IMR-90 (cell line): ENCODE measurements at regions not wholly inside any gene's neighbourhood (a gene's known extent, or its start where the extent isn't known, plus 50 kb on each side); places are given as distances from the start of the nearest gene placed in this dataset.

Experiments
- ATAC-seq: fragments of 200-7000 bp; cut with Tn5 transposase; 2 replicates; pipeline ENCODE4 v1.9.1; 2020; ENCODE audit warnings: low read depth, mild to moderate bottlenecking, moderate library complexity
- BruUV-seq: library from RNA; stranded (reverse); fragments of 400-500 nt; replicated peaks from 2 replicates; lab custom pipeline; 2021; lab: Mats Ljungman, UMichigan
- CTCF ChIA-PET: fragments of 300-600 bp; formaldehyde crosslinking; extraction: SDS; loops from one replicate; lab custom pipeline; 2021; ENCODE audit warnings: antibody characterized with exemption; lab: Yijun Ruan, JAX
- POLR2A ChIA-PET: fragments of 300-600 bp; sonication (Branson Sonifier 250); formaldehyde crosslinking; loops from one replicate; lab custom pipeline; 2022; ENCODE audit warnings: antibody characterized with exemption; ENCODE audit not compliant: unreplicated experiment; lab: Charles Lee
- DNase-seq: peaks from one replicate; pipeline ENCODE4 v3.0.0; 2013
- H2AFZ ChIP-seq: replicated peaks from 2 replicates; pipeline ENCODE3; 2013; ENCODE audit warnings: low read length, mild to moderate bottlenecking; ENCODE audit not compliant: poor library complexity
- H2AK5ac ChIP-seq: 2 replicates; pipeline ENCODE4 v1.6.1; 2013; ENCODE audit warnings: low read depth, low read length, inconsistent platforms
- H2AK9ac ChIP-seq: replicated peaks from 2 replicates; pipeline ENCODE3; 2013; ENCODE audit warnings: mild to moderate bottlenecking, low read depth, low read length, moderate library complexity; ENCODE audit not compliant: poor library complexity
- H2BK120ac ChIP-seq: 2 replicates; pipeline ENCODE4 v1.6.1; 2013; ENCODE audit warnings: low read depth, low read length, inconsistent platforms
- H2BK15ac ChIP-seq: 3 replicates; pipeline ENCODE4 v1.6.1; 2013; ENCODE audit warnings: low read depth, low read length, inconsistent platforms
- H2BK20ac ChIP-seq: 2 replicates; pipeline ENCODE4 v1.6.1; 2013; ENCODE audit warnings: low read depth, mild to moderate bottlenecking, inconsistent platforms, low read length, moderate library complexity
- H2BK5ac ChIP-seq: 2 replicates; pipeline ENCODE4 v1.6.1; 2013; ENCODE audit warnings: mild to moderate bottlenecking, low read depth, low read length, inconsistent platforms; ENCODE audit not compliant: poor library complexity, severe bottlenecking
- H3K14ac ChIP-seq: replicated peaks from 2 replicates; pipeline ENCODE4 v1.6.1; 2013; ENCODE audit warnings: low read depth, low read length, inconsistent platforms
- H3K18ac ChIP-seq: 2 replicates; pipeline ENCODE4 v1.6.1; 2013; ENCODE audit warnings: low read depth, low read length, control low read depth
- H3K23ac ChIP-seq: 2 replicates; pipeline ENCODE4 v1.6.1; 2013; ENCODE audit warnings: low read depth, low read length, inconsistent platforms
- H3K27ac ChIP-seq: 2 replicates; pipeline ENCODE4 v1.5.1; 2013; ENCODE audit warnings: mild to moderate bottlenecking, control low read depth, low read length; ENCODE audit not compliant: insufficient read depth
- H3K27me3 ChIP-seq: 2 replicates; pipeline ENCODE4 v1.6.1; 2013; ENCODE audit warnings: low read length; ENCODE audit not compliant: control insufficient read depth, insufficient read depth
- H3K36me3 ChIP-seq: 2 replicates; pipeline ENCODE4 v1.6.1; 2013; ENCODE audit warnings: low read length, mixed read lengths; ENCODE audit not compliant: control insufficient read depth, insufficient read depth
- H3K4ac ChIP-seq: 2 replicates; pipeline ENCODE4 v1.6.1; 2013; ENCODE audit warnings: low read depth, low read length, inconsistent platforms
- H3K4me1 ChIP-seq: 2 replicates; pipeline ENCODE4 v1.6.1; 2013; ENCODE audit warnings: low read length, mixed read lengths; ENCODE audit not compliant: control insufficient read depth, insufficient read depth
- H3K4me2 ChIP-seq: 2 replicates; pipeline ENCODE4 v1.6.1; 2013; ENCODE audit warnings: low read depth, mild to moderate bottlenecking, control low read depth, low read length, moderate library complexity
- H3K4me3 ChIP-seq: 2 replicates; pipeline ENCODE4 v1.5.1; 2013; ENCODE audit warnings: low read depth, mild to moderate bottlenecking, control low read depth, low read length, moderate library complexity; ENCODE audit not compliant: insufficient read depth
- H3K56ac ChIP-seq: 2 replicates; pipeline ENCODE4 v1.6.1; 2013; ENCODE audit warnings: low read length, inconsistent platforms; ENCODE audit not compliant: insufficient read depth; ENCODE audit errors: extremely low read depth
- H3K79me1 ChIP-seq, 2 experiments: 2 replicates each; pipeline ENCODE4 v1.6.1; 2013; ENCODE audit warnings: low read length in 2 of 2, inconsistent platforms in 1 of 2, low read depth in 1 of 2
- H3K9ac ChIP-seq: 2 replicates; pipeline ENCODE4 v1.6.1; 2013; ENCODE audit warnings: low read depth, low read length, control low read depth
- H3K9me1 ChIP-seq: 2 replicates; pipeline ENCODE4 v1.6.1; 2013; ENCODE audit warnings: low read length, inconsistent platforms; ENCODE audit not compliant: insufficient read depth
- H3K9me3 ChIP-seq: 2 replicates; pipeline ENCODE4 v1.6.1; 2013; ENCODE audit warnings: low read length; ENCODE audit not compliant: control insufficient read depth, insufficient read depth
- H4K20me1 ChIP-seq: 2 replicates; pipeline ENCODE4 v1.6.1; 2013; ENCODE audit warnings: low read length, inconsistent platforms; ENCODE audit not compliant: insufficient read depth
- H4K5ac ChIP-seq: 2 replicates; pipeline ENCODE4 v1.6.1; 2013; ENCODE audit warnings: mild to moderate bottlenecking, low read depth, low read length, control low read depth
- H4K8ac ChIP-seq, 2 experiments: 2 replicates each; pipeline ENCODE4 v1.6.1; 2013; ENCODE audit warnings: low read depth in 2 of 2, low read length in 2 of 2, control low read depth in 1 of 2, inconsistent platforms in 1 of 2
- H4K91ac ChIP-seq: 2 replicates; pipeline ENCODE4 v1.6.1; 2013; ENCODE audit warnings: low read depth, low read length, inconsistent platforms; ENCODE audit not compliant: insufficient read depth
- BHLHE40 ChIP-seq: fragments of 150-350 bp; IDR thresholded peaks from 2 replicates; pipeline ENCODE4 v1.6.1; 2016; ENCODE audit warnings: mild to moderate bottlenecking, low read depth, low read length
- FOS ChIP-seq: fragments of 150-350 bp; IDR thresholded peaks from 2 replicates; pipeline ENCODE4 v1.6.1; 2016; ENCODE audit warnings: low read depth, low read length
- MAFK ChIP-seq: IDR thresholded peaks from 2 replicates; pipeline ENCODE4 v1.6.1; 2012; ENCODE audit warnings: low read depth, low read length, improper control_type of control experiment
- MAZ ChIP-seq: IDR thresholded peaks from 2 replicates; pipeline ENCODE4 v1.6.1; 2012; ENCODE audit warnings: low read depth, mild to moderate bottlenecking, low read length, improper control_type of control experiment, moderate library complexity, borderline replicate concordance
- SMC3 ChIP-seq: fragments of 150-350 bp; IDR thresholded peaks from 2 replicates; pipeline ENCODE4 v1.6.1; 2016; ENCODE audit warnings: low read depth, mild to moderate bottlenecking, antibody characterized with exemption, low read length, moderate library complexity
- WGBS, 2 experiments: methylation state at CpG; one replicate each; pipeline versions ENCODE4 v1.1.5 to v1.1.7; 2013; ENCODE audit warnings: missing lambda C conversion rate in 2 of 2; ENCODE audit not compliant: insufficient read length in 1 of 2; ENCODE audit errors: extremely low coverage in 2 of 2; 5-methylcytosine and 5-hydroxymethylcytosine counted together
- dilution Hi-C: fragments of 300-500 bp; cut with HindIII; formaldehyde crosslinking; loops from one replicate; pipeline ENCODE4 v1.14.3; 2018; ENCODE audit warnings: low sequenced_read_pairs; ENCODE audit not compliant: unreplicated experiment
- in situ Hi-C: fragments of 300-500 bp; cut with MboI; formaldehyde crosslinking; loops from 3 replicates; pipeline ENCODE4 v1.14.3; 2019; ENCODE audit warnings: low sequenced_read_pairs, inconsistent platforms, mixed read lengths
- intact Hi-C: fragments of 100-400 bp; cut with micrococcal nuclease; formaldehyde crosslinking; loops from 2 replicates; pipeline ENCODE4 v1.10.0; 2022
- TF ChIP-seq, protein P1 (sequence below): conservative IDR thresholded peaks from 2 replicates; pipeline ENCODE4 v1.5.1; 2012; ENCODE audit warnings: mild to moderate bottlenecking, low read depth, low read length, improper control_type of control experiment
- TF ChIP-seq, protein P2 (sequence below): fragments of 150-350 bp; IDR thresholded peaks from 2 replicates; pipeline ENCODE4 v1.6.1; 2017; ENCODE audit warnings: mild to moderate bottlenecking, antibody characterized with exemption, low read length, low read depth
- TF ChIP-seq, protein P3 (sequence below): fragments of 150-350 bp; IDR thresholded peaks from 2 replicates; pipeline ENCODE4 v1.6.1; 2016; ENCODE audit warnings: low read depth, mild to moderate bottlenecking, low read length, moderate library complexity, borderline replicate concordance

DNA sequence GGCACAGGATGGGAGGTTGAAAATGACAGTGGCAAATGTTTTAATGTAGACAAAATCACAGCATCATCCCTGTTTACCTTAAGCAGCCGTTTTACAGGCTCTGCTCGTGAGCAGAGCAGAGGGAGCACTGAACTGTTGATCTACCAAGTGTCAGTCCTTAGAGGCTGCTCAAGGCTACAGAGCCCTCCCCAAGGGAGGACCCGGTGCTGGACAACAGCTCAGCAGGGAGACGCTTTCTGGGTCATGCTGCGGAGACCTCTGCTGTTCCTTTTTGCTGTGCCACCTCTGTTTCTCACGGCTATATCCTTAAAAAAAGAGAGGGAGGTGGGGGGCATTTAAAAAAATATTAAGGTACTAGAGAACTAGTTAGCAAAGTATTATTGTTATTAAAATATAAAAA is 400.2 kb downstream of the GABRB3 start:
- Histone ChIP-seq H3K18ac (no peak overlapping the region), H4K91ac (no peak overlapping the region), H3K4ac (no peak overlapping the region), H3K14ac (no peak overlapping the region), H3K27me3 (no peaks in the 10 kb centered on the region), H3K4me1 (no peaks in the 10 kb centered on the region), H3K56ac (no peak overlapping the region), H2AFZ (no peak overlapping the region), H3K9me1 (no peaks in the 10 kb centered on the region), H2BK120ac (no peak overlapping the region), H4K20me1 (no peaks in the 10 kb centered on the region), H3K9ac (no peak overlapping the region), H2AK9ac (no peak overlapping the region), H2BK5ac (no peak overlapping the region), H4K8ac (no peak overlapping the region), H2AK5ac (no peak overlapping the region), H2BK20ac (no peak overlapping the region), H3K4me2 (no peak overlapping the region), H4K5ac (no peak overlapping the region), H3K4me3 (no peak overlapping the region), H3K36me3 (no peaks in the 10 kb centered on the region), H3K9me3 (peaks cover 14% of the 10 kb centered on the region), H3K27ac (no peak overlapping the region), H2BK15ac (no peak overlapping the region), H3K79me1 (no peaks in the 10 kb centered on the region), H3K23ac (no peak overlapping the region)
- dilution Hi-C loops (no loop called here), intact Hi-C loops (no loop called here), in situ Hi-C loops (no loop called here)
- no peak for ATAC-seq
- TF ChIP-seq MAZ (no peak), BHLHE40 (no peak), MAFK (no peak), SMC3 (no peak), FOS (no peak)
- TF ChIP-seq, protein P1, sequence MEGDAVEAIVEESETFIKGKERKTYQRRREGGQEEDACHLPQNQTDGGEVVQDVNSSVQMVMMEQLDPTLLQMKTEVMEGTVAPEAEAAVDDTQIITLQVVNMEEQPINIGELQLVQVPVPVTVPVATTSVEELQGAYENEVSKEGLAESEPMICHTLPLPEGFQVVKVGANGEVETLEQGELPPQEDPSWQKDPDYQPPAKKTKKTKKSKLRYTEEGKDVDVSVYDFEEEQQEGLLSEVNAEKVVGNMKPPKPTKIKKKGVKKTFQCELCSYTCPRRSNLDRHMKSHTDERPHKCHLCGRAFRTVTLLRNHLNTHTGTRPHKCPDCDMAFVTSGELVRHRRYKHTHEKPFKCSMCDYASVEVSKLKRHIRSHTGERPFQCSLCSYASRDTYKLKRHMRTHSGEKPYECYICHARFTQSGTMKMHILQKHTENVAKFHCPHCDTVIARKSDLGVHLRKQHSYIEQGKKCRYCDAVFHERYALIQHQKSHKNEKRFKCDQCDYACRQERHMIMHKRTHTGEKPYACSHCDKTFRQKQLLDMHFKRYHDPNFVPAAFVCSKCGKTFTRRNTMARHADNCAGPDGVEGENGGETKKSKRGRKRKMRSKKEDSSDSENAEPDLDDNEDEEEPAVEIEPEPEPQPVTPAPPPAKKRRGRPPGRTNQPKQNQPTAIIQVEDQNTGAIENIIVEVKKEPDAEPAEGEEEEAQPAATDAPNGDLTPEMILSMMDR, result no peak
- TF ChIP-seq, protein P2, sequence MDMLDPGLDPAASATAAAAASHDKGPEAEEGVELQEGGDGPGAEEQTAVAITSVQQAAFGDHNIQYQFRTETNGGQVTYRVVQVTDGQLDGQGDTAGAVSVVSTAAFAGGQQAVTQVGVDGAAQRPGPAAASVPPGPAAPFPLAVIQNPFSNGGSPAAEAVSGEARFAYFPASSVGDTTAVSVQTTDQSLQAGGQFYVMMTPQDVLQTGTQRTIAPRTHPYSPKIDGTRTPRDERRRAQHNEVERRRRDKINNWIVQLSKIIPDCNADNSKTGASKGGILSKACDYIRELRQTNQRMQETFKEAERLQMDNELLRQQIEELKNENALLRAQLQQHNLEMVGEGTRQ, result no peak
- TF ChIP-seq, protein P3, sequence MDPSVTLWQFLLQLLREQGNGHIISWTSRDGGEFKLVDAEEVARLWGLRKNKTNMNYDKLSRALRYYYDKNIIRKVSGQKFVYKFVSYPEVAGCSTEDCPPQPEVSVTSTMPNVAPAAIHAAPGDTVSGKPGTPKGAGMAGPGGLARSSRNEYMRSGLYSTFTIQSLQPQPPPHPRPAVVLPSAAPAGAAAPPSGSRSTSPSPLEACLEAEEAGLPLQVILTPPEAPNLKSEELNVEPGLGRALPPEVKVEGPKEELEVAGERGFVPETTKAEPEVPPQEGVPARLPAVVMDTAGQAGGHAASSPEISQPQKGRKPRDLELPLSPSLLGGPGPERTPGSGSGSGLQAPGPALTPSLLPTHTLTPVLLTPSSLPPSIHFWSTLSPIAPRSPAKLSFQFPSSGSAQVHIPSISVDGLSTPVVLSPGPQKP, result no peak
- no TSS peak for BruUV-seq
- no CpG with 5 or more reads among the region's 6 CpGs for WGBS, 2 experiments
- no peak for DNase-seq
- ChIA-PET CTCF (no interaction called here), POLR2A (no interaction called here)
